SH-SY5Y (cell line): ENCODE measurements at regions not wholly inside any gene's neighbourhood (a gene's known extent, or its start where the extent isn't known, plus 50 kb on each side); places are given as distances from the start of the nearest gene placed in this dataset.

Source experiments
- GATA2 ChIP-seq: IDR thresholded peaks from 2 replicates; pipeline ENCODE4 v1.6.1; 2011; ENCODE audit warnings: mild to moderate bottlenecking, low read depth, low read length
- GATA3 ChIP-seq: IDR thresholded peaks from 2 replicates; pipeline ENCODE4 v1.6.1; 2011; ENCODE audit warnings: low read depth, mild to moderate bottlenecking, low read length, moderate library complexity

DNA sequence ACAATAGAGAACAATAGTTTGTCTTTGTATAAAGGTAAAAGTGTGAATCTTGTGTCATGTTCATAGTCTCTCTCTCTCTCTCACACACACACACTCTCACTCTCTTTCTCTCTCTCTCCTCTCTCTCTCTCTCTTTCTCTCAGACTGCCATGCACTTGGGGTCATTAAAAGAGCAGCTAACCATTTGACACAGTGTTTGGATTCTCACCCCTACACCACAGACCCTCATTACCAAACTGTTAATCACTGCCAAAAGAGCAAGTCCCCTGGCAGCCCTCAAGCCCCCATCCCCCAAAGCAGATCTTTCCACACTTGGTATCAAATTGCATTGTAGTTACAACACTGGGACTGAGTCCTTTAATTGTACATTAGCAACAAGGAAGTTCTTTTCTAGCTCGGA lies 305.8 kb upstream of the RSPO3 start:
- TF ChIP-seq GATA2 (no peak), GATA3 (no peak)
